HL-60 (cell line): ENCODE measurements at regions not wholly inside any gene's neighbourhood (a gene's known extent, or its start where the extent isn't known, plus 50 kb on each side); places are given as distances from the start of the nearest gene placed in this dataset.

Experiments
- POLR2AphosphoS5 ChIP-seq: IDR thresholded peaks from 2 replicates; pipeline ENCODE4 v1.6.1; 2012; ENCODE audit warnings: low read depth
- SPI1 ChIP-seq: IDR thresholded peaks from 2 replicates; pipeline ENCODE4 v1.6.1; 2012; ENCODE audit warnings: low read depth, mild to moderate bottlenecking, borderline replicate concordance
- TF ChIP-seq, protein P1 (sequence below): IDR thresholded peaks from one replicate; pipeline ENCODE4 v1.5.1; 2011; ENCODE audit warnings: low read length, control low read depth, inconsistent platforms; ENCODE audit not compliant: insufficient read depth
- TF ChIP-seq, protein P2 (sequence below): IDR thresholded peaks from 2 replicates; pipeline ENCODE4 v1.6.1; 2012; ENCODE audit warnings: low read depth; ENCODE audit not compliant: insufficient replicate concordance

DNA sequence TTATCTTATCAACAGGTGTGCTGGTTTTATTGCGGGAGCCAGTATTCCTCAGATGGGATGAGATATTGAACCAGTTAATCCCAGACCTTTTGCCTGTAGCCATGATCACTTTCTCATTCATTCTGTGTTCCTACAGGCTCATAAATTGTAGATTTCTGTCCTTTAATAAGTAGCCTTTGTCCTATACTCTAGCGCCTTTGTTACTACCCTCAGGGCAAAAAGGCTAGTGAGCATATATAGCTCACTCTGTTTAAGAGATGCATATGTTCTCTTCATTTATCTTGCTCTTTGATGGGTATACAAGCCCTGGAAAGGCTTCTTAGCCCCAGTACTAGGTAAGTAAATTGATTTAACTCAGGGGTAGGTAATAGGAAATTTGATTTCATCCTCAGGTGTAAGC, 95.1 kb downstream of the OXSM start:
- TF ChIP-seq, protein P1, sequence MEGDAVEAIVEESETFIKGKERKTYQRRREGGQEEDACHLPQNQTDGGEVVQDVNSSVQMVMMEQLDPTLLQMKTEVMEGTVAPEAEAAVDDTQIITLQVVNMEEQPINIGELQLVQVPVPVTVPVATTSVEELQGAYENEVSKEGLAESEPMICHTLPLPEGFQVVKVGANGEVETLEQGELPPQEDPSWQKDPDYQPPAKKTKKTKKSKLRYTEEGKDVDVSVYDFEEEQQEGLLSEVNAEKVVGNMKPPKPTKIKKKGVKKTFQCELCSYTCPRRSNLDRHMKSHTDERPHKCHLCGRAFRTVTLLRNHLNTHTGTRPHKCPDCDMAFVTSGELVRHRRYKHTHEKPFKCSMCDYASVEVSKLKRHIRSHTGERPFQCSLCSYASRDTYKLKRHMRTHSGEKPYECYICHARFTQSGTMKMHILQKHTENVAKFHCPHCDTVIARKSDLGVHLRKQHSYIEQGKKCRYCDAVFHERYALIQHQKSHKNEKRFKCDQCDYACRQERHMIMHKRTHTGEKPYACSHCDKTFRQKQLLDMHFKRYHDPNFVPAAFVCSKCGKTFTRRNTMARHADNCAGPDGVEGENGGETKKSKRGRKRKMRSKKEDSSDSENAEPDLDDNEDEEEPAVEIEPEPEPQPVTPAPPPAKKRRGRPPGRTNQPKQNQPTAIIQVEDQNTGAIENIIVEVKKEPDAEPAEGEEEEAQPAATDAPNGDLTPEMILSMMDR: no peak
- TF ChIP-seq, protein P2, sequence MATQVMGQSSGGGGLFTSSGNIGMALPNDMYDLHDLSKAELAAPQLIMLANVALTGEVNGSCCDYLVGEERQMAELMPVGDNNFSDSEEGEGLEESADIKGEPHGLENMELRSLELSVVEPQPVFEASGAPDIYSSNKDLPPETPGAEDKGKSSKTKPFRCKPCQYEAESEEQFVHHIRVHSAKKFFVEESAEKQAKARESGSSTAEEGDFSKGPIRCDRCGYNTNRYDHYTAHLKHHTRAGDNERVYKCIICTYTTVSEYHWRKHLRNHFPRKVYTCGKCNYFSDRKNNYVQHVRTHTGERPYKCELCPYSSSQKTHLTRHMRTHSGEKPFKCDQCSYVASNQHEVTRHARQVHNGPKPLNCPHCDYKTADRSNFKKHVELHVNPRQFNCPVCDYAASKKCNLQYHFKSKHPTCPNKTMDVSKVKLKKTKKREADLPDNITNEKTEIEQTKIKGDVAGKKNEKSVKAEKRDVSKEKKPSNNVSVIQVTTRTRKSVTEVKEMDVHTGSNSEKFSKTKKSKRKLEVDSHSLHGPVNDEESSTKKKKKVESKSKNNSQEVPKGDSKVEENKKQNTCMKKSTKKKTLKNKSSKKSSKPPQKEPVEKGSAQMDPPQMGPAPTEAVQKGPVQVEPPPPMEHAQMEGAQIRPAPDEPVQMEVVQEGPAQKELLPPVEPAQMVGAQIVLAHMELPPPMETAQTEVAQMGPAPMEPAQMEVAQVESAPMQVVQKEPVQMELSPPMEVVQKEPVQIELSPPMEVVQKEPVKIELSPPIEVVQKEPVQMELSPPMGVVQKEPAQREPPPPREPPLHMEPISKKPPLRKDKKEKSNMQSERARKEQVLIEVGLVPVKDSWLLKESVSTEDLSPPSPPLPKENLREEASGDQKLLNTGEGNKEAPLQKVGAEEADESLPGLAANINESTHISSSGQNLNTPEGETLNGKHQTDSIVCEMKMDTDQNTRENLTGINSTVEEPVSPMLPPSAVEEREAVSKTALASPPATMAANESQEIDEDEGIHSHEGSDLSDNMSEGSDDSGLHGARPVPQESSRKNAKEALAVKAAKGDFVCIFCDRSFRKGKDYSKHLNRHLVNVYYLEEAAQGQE: no peak
- TF ChIP-seq SPI1 (no peak), POLR2AphosphoS5 (no peak)
